GM12878 (cell line): ENCODE measurements at regions not wholly inside any gene's neighbourhood (a gene's known extent, or its start where the extent isn't known, plus 50 kb on each side); places are given as distances from the start of the nearest gene placed in this dataset.
"Not testable (repeated sequence)": the region's sequence is repeated elsewhere in the genome, so short reads cannot be mapped to it uniquely, and the experiment has no call there.

Source experiments
- ATAC-seq: fragments of 200-7000 bp; cut with Tn5 transposase; 3 replicates; pipeline ENCODE4 v1.9.1; 2020; ENCODE audit warnings: mild to moderate bottlenecking, moderate library complexity
- BruUV-seq: library from RNA; stranded (reverse); fragments of 400-500 nt; replicated peaks from 2 replicates; lab custom pipeline; 2021; lab: Mats Ljungman, UMichigan
- CTCF ChIA-PET: fragments of 300-600 bp; sonication (Branson Sonifier 250); formaldehyde crosslinking; extraction: SDS; loops from one replicate; lab custom pipeline; 2021; ENCODE audit warnings: inconsistent platforms; lab: Yijun Ruan, JAX
- POLR2A ChIA-PET: fragments of 350-600 bp; formaldehyde crosslinking; extraction: SDS; loops from one replicate; lab custom pipeline; 2021; ENCODE audit warnings: inconsistent platforms; lab: Charles Lee
- RAD21 ChIA-PET: fragments of 300-600 bp; sonication (Branson Sonifier 250); formaldehyde crosslinking; loops from one replicate; lab custom pipeline; 2023; ENCODE audit warnings: antibody characterized with exemption; ENCODE audit not compliant: unreplicated experiment; lab: Charles Lee
- SMC1A ChIA-PET: fragments of 300-600 bp; sonication (Branson Sonifier 250); formaldehyde crosslinking; loops from one replicate; lab custom pipeline; 2023; ENCODE audit not compliant: unreplicated experiment, uncharacterized antibody; lab: Charles Lee
- DNase-seq: peaks from one replicate; pipeline ENCODE4 v3.0.0-alpha.2; 2011; ENCODE audit warnings: low read depth, low spot score
- FAIRE-seq: peaks from 3 replicates; lab custom pipeline; 2011; peaks lifted over from hg19 to GRCh38; lab: Jason Lieb, UNC
- H2AFZ ChIP-seq: 2 replicates; pipeline ENCODE4 v1.6.0; 2011; ENCODE audit warnings: low read depth, low read length, control low read depth; ENCODE audit not compliant: control insufficient read depth
- H3K27ac ChIP-seq: 2 replicates; pipeline ENCODE4 v1.5.1; 2011; ENCODE audit warnings: control low read depth; ENCODE audit not compliant: control insufficient read depth, insufficient read depth
- H3K27me3 ChIP-seq, 2 experiments: replicated peaks in 1 of 2; 2 replicates each; pipeline versions ENCODE4 v1.6.0 to v1.6.1; 2011; ENCODE audit warnings: low read length in 1 of 2; ENCODE audit not compliant: control insufficient read depth in 2 of 2, insufficient read depth in 2 of 2
- H3K36me3 ChIP-seq, 2 experiments: 2 replicates each; pipeline ENCODE4 v1.5.1; 2011; ENCODE audit warnings: low read length in 1 of 2; ENCODE audit not compliant: control insufficient read depth in 2 of 2, insufficient read depth in 2 of 2
- H3K4me1 ChIP-seq: 2 replicates; pipeline ENCODE4 v1.6.1; 2011; ENCODE audit warnings: mild to moderate bottlenecking, low read length, moderate library complexity, mixed read lengths; ENCODE audit not compliant: control insufficient read depth, insufficient read depth
- H3K4me2 ChIP-seq: 2 replicates; pipeline ENCODE4 v1.6.0; 2011; ENCODE audit warnings: control low read depth; ENCODE audit not compliant: control insufficient read depth, insufficient read depth
- H3K4me3 ChIP-seq: fragments of 200-600 bp; sonication (generic); 2 replicates; pipeline ENCODE4 v1.5.1; 2016
- H3K79me2 ChIP-seq: 2 replicates; pipeline ENCODE4 v1.6.0; 2011; ENCODE audit warnings: low read length; ENCODE audit not compliant: control insufficient read depth, insufficient read depth
- H3K9ac ChIP-seq: 2 replicates; pipeline ENCODE4 v1.8.0; 2011; ENCODE audit warnings: low read length, control low read depth, mixed read lengths; ENCODE audit not compliant: control insufficient read depth, insufficient read depth
- H3K9me3 ChIP-seq: replicated peaks from 3 replicates; pipeline ENCODE4 v1.5.1; 2011; ENCODE audit warnings: mild to moderate bottlenecking, low read length; ENCODE audit not compliant: control insufficient read depth, insufficient read depth
- H4K20me1 ChIP-seq: 2 replicates; pipeline ENCODE4 v1.6.0; 2011; ENCODE audit not compliant: control insufficient read depth, insufficient read depth
- ATF7 ChIP-seq: fragments of 450-650 bp; IDR thresholded peaks from 2 replicates; pipeline ENCODE4 v1.6.1; 2016; ENCODE audit warnings: low read depth, mild to moderate bottlenecking
- BACH1 ChIP-seq: fragments of 450-650 bp; IDR thresholded peaks from 2 replicates; pipeline ENCODE4 v1.6.1; 2017; ENCODE audit warnings: mild to moderate bottlenecking, borderline replicate concordance
- IRF3 ChIP-seq: fragments of 450-650 bp; IDR thresholded peaks from 2 replicates; pipeline ENCODE4 v1.6.1; 2014; ENCODE audit warnings: mild to moderate bottlenecking
- NFXL1 ChIP-seq: fragments of 450-650 bp; IDR thresholded peaks from 2 replicates; pipeline ENCODE4 v1.6.1; 2017; ENCODE audit warnings: antibody characterized with exemption, mild to moderate bottlenecking, borderline replicate concordance
- RAD51 ChIP-seq: fragments of 450-650 bp; IDR thresholded peaks from 2 replicates; pipeline ENCODE4 v1.6.1; 2016; ENCODE audit warnings: moderate library complexity, mild to moderate bottlenecking, inconsistent platforms
- REST ChIP-seq: IDR thresholded peaks from 2 replicates; pipeline ENCODE4 v1.6.1; 2012; ENCODE audit warnings: mild to moderate bottlenecking, low read depth, low read length
- WGBS: methylation state at CpG from one replicate; pipeline ENCODE4 v1.1.6; 2016; ENCODE audit warnings: low lambda C conversion rate; ENCODE audit not compliant: insufficient replicate concordance, insufficient coverage; ENCODE audit errors: missing lambda C conversion rate; 5-methylcytosine and 5-hydroxymethylcytosine counted together
- in situ Hi-C: fragments of 300-500 bp; cut with MboI; formaldehyde crosslinking; loops from 9 replicates; pipeline ENCODE4 v1.14.3; 2018; ENCODE audit warnings: mixed read lengths
- intact Hi-C: fragments of 100-400 bp; cut with micrococcal nuclease; formaldehyde crosslinking; loops from one replicate; pipeline ENCODE4 v1.14.2; 2022; ENCODE audit not compliant: unreplicated experiment

DNA sequence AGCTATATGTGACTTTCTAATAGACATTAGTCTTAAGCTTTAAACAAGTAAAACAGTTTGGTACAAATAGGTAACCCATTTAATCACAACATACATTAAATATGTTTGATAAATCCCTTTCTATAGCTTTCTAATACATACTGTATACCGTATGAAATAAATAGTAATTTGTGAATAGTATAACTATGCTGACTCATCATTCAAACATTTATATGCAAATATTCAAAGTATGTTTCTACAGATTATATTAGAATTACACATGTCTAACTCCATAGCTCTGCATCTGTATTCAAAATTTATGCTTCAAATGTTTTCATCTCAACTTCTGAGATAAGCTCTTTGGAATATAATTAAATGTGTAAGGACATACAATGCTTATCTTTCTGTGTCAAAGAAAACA, 142.7 kb upstream of the ZNF804A start (continued):
- TF ChIP-seq IRF3 (no peak), RAD51 (no peak), REST (no peak), ATF7 (no peak), BACH1 (no peak), NFXL1 (no peak)
- TF ChIP-seq, all 136 proteins: peak for 0

- SMC1A ChIA-PET: interaction anchor here (1.1 kb wide), 1 partner anchor 40 kb away, joined by 4 read pairs; no protein-coding TSS in a partner anchor
- H3K36me3 ChIP-seq, H4K20me1 ChIP-seq, intact Hi-C loops, H3K9ac ChIP-seq, H3K4me3 ChIP-seq, H3K4me1 ChIP-seq, H3K79me2 ChIP-seq, H2AFZ ChIP-seq, H3K4me2 ChIP-seq, H3K9me3 ChIP-seq, BruUV-seq, ATAC-seq, FAIRE-seq, H3K27ac ChIP-seq, DNase-seq, CTCF ChIA-PET, RAD21 ChIA-PET, H3K27me3 ChIP-seq, in situ Hi-C loops, POLR2A ChIA-PET: not testable (repeated sequence)
- WGBS: 75% methylated on average over 10 of the region's 10 CpGs
These were observed 141.6 kb upstream of the ZNF804A start for GRCh38 chr2:184456693-184457092.
